OCI-LY7 (cell line): ENCODE measurements at regions not wholly inside any gene's neighbourhood (a gene's known extent, or its start where the extent isn't known, plus 50 kb on each side); places are given as distances from the start of the nearest gene placed in this dataset.

Experiments used
- EZH2phosphoT487 ChIP-seq: fragments of 200-600 bp; sonication (generic); IDR thresholded peaks from 2 replicates; pipeline ENCODE4 v1.6.1; 2018; ENCODE audit warnings: low read depth, borderline replicate concordance, mild to moderate bottlenecking, mixed run types, antibody characterized with exemption, low read length, moderate library complexity, mixed read lengths
- TF ChIP-seq, protein P1 (sequence below): fragments of 200-600 bp; sonication (generic); conservative IDR thresholded peaks from 2 replicates; pipeline ENCODE4 v1.5.1; 2014; ENCODE audit warnings: mild to moderate bottlenecking, antibody characterized with exemption, low read length, moderate library complexity, mixed read lengths

DNA sequence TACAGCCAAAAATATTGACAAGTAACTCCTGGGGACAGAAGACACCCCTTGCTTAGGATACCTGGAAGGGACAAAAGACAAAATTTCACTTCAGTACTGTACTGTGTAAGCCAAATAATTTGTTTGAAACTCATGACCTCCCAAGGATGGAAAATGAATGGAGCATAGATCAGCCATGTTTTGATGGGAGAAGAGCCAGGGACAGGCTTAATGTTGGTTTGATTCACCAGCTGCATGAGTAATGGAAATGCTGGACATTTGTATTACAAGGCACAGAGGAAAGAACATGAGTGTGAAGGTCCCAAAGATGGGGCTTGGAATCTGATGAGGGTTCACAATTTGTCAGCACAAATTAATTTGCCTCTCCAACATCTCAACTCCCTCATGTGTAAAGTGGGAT is 122.8 kb downstream of the ENC1 start:
- TF ChIP-seq, protein P1, sequence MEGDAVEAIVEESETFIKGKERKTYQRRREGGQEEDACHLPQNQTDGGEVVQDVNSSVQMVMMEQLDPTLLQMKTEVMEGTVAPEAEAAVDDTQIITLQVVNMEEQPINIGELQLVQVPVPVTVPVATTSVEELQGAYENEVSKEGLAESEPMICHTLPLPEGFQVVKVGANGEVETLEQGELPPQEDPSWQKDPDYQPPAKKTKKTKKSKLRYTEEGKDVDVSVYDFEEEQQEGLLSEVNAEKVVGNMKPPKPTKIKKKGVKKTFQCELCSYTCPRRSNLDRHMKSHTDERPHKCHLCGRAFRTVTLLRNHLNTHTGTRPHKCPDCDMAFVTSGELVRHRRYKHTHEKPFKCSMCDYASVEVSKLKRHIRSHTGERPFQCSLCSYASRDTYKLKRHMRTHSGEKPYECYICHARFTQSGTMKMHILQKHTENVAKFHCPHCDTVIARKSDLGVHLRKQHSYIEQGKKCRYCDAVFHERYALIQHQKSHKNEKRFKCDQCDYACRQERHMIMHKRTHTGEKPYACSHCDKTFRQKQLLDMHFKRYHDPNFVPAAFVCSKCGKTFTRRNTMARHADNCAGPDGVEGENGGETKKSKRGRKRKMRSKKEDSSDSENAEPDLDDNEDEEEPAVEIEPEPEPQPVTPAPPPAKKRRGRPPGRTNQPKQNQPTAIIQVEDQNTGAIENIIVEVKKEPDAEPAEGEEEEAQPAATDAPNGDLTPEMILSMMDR = no peak
- TF ChIP-seq EZH2phosphoT487 = no peak
